ENCODE measurements at regions not wholly inside any gene's neighbourhood (a gene's known extent, or its start where the extent isn't known, plus 50 kb on each side); places are given as distances from the start of the nearest gene placed in this dataset.

- TF ChIP-seq, protein P1, sequence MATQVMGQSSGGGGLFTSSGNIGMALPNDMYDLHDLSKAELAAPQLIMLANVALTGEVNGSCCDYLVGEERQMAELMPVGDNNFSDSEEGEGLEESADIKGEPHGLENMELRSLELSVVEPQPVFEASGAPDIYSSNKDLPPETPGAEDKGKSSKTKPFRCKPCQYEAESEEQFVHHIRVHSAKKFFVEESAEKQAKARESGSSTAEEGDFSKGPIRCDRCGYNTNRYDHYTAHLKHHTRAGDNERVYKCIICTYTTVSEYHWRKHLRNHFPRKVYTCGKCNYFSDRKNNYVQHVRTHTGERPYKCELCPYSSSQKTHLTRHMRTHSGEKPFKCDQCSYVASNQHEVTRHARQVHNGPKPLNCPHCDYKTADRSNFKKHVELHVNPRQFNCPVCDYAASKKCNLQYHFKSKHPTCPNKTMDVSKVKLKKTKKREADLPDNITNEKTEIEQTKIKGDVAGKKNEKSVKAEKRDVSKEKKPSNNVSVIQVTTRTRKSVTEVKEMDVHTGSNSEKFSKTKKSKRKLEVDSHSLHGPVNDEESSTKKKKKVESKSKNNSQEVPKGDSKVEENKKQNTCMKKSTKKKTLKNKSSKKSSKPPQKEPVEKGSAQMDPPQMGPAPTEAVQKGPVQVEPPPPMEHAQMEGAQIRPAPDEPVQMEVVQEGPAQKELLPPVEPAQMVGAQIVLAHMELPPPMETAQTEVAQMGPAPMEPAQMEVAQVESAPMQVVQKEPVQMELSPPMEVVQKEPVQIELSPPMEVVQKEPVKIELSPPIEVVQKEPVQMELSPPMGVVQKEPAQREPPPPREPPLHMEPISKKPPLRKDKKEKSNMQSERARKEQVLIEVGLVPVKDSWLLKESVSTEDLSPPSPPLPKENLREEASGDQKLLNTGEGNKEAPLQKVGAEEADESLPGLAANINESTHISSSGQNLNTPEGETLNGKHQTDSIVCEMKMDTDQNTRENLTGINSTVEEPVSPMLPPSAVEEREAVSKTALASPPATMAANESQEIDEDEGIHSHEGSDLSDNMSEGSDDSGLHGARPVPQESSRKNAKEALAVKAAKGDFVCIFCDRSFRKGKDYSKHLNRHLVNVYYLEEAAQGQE (IDR thresholded peaks at IDR 0.05; ENCODE audit: borderline replicate concordance): no peak
- TF ChIP-seq, protein P1 (CRISPR knock-in tag; IDR thresholded peaks at IDR 0.05; ENCODE audit: low read depth): no peak
- TF ChIP-seq TAL1 (IDR thresholded peaks at IDR 0.05) (no peak), CBFA2T2 (conservative IDR thresholded peaks at IDR 0.05) (no peak), WHSC1 (IDR thresholded peaks at IDR 0.05; ENCODE audit: low read length) (no peak), LARP7 (IDR thresholded peaks at IDR 0.05) (no peak), ZNF79 (CRISPR knock-in tag; IDR thresholded peaks at IDR 0.05; ENCODE audit: low read depth) (no peak), ZNF717 (CRISPR knock-in tag; IDR thresholded peaks at IDR 0.05) (no peak)
Observed at GRCh38 chr12:66819587-66819986, 140.7 kb upstream of the GRIP1 start (continued).

Measured in K562 (cell line).